Body of pancreas (tissue), 4 donors: ENCODE measurements at regions not wholly inside any gene's neighbourhood (a gene's known extent, or its start where the extent isn't known, plus 50 kb on each side); places are given as distances from the start of the nearest gene placed in this dataset.

Source experiments
- POLR2A ChIP-seq, 3 donors: fragments of 450-650 bp; IDR thresholded peaks; one replicate each; pipeline ENCODE4 v1.6.1; 2016; ENCODE audit warnings: antibody characterized with exemption in 3 of 3, mild to moderate bottlenecking in 2 of 3
- TF ChIP-seq, protein P1 (sequence below), 7 experiments: fragments of 450-650 bp in 4 of 7; fragments of 200-600 bp in 3 of 7; sonication (generic) in 3 of 7; IDR thresholded peaks; one replicate each; pipeline ENCODE4 v1.5.1; 2016 to 2019; ENCODE audit warnings: antibody characterized with exemption in 7 of 7

GRCh38 chr5:32964261-32964660, 253.1 kb downstream of the NPR3 start:
- TF ChIP-seq, protein P1, sequence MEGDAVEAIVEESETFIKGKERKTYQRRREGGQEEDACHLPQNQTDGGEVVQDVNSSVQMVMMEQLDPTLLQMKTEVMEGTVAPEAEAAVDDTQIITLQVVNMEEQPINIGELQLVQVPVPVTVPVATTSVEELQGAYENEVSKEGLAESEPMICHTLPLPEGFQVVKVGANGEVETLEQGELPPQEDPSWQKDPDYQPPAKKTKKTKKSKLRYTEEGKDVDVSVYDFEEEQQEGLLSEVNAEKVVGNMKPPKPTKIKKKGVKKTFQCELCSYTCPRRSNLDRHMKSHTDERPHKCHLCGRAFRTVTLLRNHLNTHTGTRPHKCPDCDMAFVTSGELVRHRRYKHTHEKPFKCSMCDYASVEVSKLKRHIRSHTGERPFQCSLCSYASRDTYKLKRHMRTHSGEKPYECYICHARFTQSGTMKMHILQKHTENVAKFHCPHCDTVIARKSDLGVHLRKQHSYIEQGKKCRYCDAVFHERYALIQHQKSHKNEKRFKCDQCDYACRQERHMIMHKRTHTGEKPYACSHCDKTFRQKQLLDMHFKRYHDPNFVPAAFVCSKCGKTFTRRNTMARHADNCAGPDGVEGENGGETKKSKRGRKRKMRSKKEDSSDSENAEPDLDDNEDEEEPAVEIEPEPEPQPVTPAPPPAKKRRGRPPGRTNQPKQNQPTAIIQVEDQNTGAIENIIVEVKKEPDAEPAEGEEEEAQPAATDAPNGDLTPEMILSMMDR (IDR thresholded peaks at IDR 0.05) = no peak
- no peak for TF ChIP-seq POLR2A (IDR thresholded peaks at IDR 0.05)
